ENCODE measurements at regions not wholly inside any gene's neighbourhood (a gene's known extent, or its start where the extent isn't known, plus 50 kb on each side); places are given as distances from the start of the nearest gene placed in this dataset.

GRCh38 chr1:30371179-30371788, 352.1 kb downstream of the MATN1 start:
- Histone ChIP-seq H3K9ac (ENCODE audit: low read length) (no peak overlapping the region), H3F3A (ENCODE audit: insufficient read depth, low read length, poor library complexity, severe bottlenecking) (no peaks in the 10 kb centered on the region), H3K9me3 (ENCODE audit: low read length) (no peaks in the 10 kb centered on the region), H3K27me3 (ENCODE audit: insufficient read depth, low read depth, low read length) (no peaks in the 10 kb centered on the region), H3K4me3 (ENCODE audit: low read length) (no peak overlapping the region), H3K4me2 (ENCODE audit: low read length) (no peak overlapping the region), H3K79me2 (replicated peaks; ENCODE audit: insufficient read depth, low read length) (no peaks in the 10 kb centered on the region), H3K36me3 (ENCODE audit: insufficient read depth, low read length) (no peaks in the 10 kb centered on the region), H4K20me1 (ENCODE audit: insufficient read depth) (no peaks in the 10 kb centered on the region), H2AFZ (ENCODE audit: low read depth, low read length) (no peak overlapping the region), H3K9me2 (ENCODE audit: insufficient read depth, low read length) (no peaks in the 10 kb centered on the region), H3K27ac (ENCODE audit: low read length) (no peak overlapping the region)
- TF ChIP-seq EZH2 (IDR thresholded peaks at IDR 0.05; ENCODE audit: borderline replicate concordance, insufficient read depth, low read length, poor library complexity, severe bottlenecking): no peak
- TF ChIP-seq RAD21 (conservative IDR thresholded peaks at IDR 0.05): no peak
- no peak for TF ChIP-seq MXI1 (conservative IDR thresholded peaks at IDR 0.05; ENCODE audit: poor library complexity, severe bottlenecking)
- no peak for TF ChIP-seq CTCF (IDR thresholded peaks at IDR 0.05; ENCODE audit: poor library complexity, severe bottlenecking)
- TF ChIP-seq EP300 (conservative IDR thresholded peaks at IDR 0.05; ENCODE audit: poor library complexity, severe bottlenecking): no peak
- TF ChIP-seq REST (IDR thresholded peaks at IDR 0.05; ENCODE audit: borderline replicate concordance): no peak
- no peak for TF ChIP-seq TAF1 (IDR thresholded peaks at IDR 0.05; ENCODE audit: low read depth)
- TF ChIP-seq POLR2AphosphoS5 (IDR thresholded peaks at IDR 0.05): no peak
- no peak for TF ChIP-seq SMC3 (conservative IDR thresholded peaks at IDR 0.05; ENCODE audit: poor library complexity)

- Histone ChIP-seq H3K9me2 (ENCODE audit: insufficient read depth, low read length) (no peaks in the 10 kb centered on the region), H3K36me3 (ENCODE audit: insufficient read depth, low read length) (no peaks in the 10 kb centered on the region), H3K79me2 (replicated peaks; ENCODE audit: insufficient read depth, low read length) (no peaks in the 10 kb centered on the region), H3K27me3 (ENCODE audit: insufficient read depth, low read depth, low read length) (no peaks in the 10 kb centered on the region), H3K9me3 (ENCODE audit: low read length) (no peaks in the 10 kb centered on the region), H3F3A (ENCODE audit: insufficient read depth, low read length, poor library complexity, severe bottlenecking) (no peaks in the 10 kb centered on the region), H4K20me1 (ENCODE audit: insufficient read depth) (no peaks in the 10 kb centered on the region), H3K4me2 (ENCODE audit: low read length) (no peak overlapping the region), H3K27ac (ENCODE audit: low read length) (no peak overlapping the region), H2AFZ (ENCODE audit: low read depth, low read length) (no peak overlapping the region), H3K9ac (ENCODE audit: low read length) (no peak overlapping the region), H3K4me3 (ENCODE audit: low read length) (no peak overlapping the region)
- no peak for TF ChIP-seq EZH2 (IDR thresholded peaks at IDR 0.05; ENCODE audit: borderline replicate concordance, insufficient read depth, low read length, poor library complexity, severe bottlenecking)
- no peak for TF ChIP-seq EP300 (conservative IDR thresholded peaks at IDR 0.05; ENCODE audit: poor library complexity, severe bottlenecking)
- no peak for TF ChIP-seq REST (IDR thresholded peaks at IDR 0.05; ENCODE audit: borderline replicate concordance)
These were observed 354.6 kb downstream of the MATN1 start for GRCh38 chr1:30368651-30369240.

All from neural cell (in vitro differentiated cells).